H1 (cell line): ENCODE measurements at regions not wholly inside any gene's neighbourhood (a gene's known extent, or its start where the extent isn't known, plus 50 kb on each side); places are given as distances from the start of the nearest gene placed in this dataset.

ENCODE experiments used
- CTCF ChIA-PET: fragments of 300-600 bp; sonication (Branson Sonifier 250); formaldehyde crosslinking; loops from one replicate; lab custom pipeline; 2021; ENCODE audit not compliant: partially characterized antibody; lab: Charles Lee
- POLR2A ChIA-PET: fragments of 300-600 bp; sonication (Branson Sonifier 250); formaldehyde crosslinking; loops from one replicate; lab custom pipeline; 2021; ENCODE audit warnings: inconsistent platforms; ENCODE audit not compliant: partially characterized antibody; lab: Charles Lee
- DNase-seq, 2 experiments: peaks; one replicate each; pipeline versions ENCODE4 v3.0.0 to v3.0.0-alpha.2; 2010 to 2022; ENCODE audit warnings: low spot score in 2 of 2, low read depth in 1 of 2, mixed read lengths in 1 of 2
- FAIRE-seq: peaks from 2 replicates; lab custom pipeline; 2011; peaks lifted over from hg19 to GRCh38; lab: Jason Lieb, UNC
- H2AFZ ChIP-seq: 2 replicates; pipeline ENCODE4 v1.8.1; 2012; ENCODE audit warnings: low read length, inconsistent platforms
- H2AK5ac ChIP-seq: 2 replicates; pipeline ENCODE4 v1.6.1; 2013; ENCODE audit warnings: low read depth, low read length
- H2BK120ac ChIP-seq: replicated peaks from 2 replicates; pipeline ENCODE3; 2013; ENCODE audit warnings: low read depth, low read length, inconsistent platforms
- H2BK12ac ChIP-seq: 2 replicates; pipeline ENCODE4 v1.6.1; 2013; ENCODE audit warnings: low read depth, low read length
- H2BK15ac ChIP-seq: 2 replicates; pipeline ENCODE4 v1.6.1; 2013; ENCODE audit warnings: low read length
- H2BK20ac ChIP-seq: 2 replicates; pipeline ENCODE4 v1.6.1; 2013; ENCODE audit warnings: low read length
- H2BK5ac ChIP-seq: 2 replicates; pipeline ENCODE4 v1.6.1; 2013; ENCODE audit warnings: low read depth, low read length
- H3K14ac ChIP-seq: 2 replicates; pipeline ENCODE4 v1.6.1; 2013; ENCODE audit warnings: inconsistent platforms; ENCODE audit not compliant: insufficient read length
- H3K18ac ChIP-seq: 2 replicates; pipeline ENCODE4 v1.6.1; 2013; ENCODE audit warnings: low read length; ENCODE audit errors: extremely low read depth
- H3K23ac ChIP-seq: 2 replicates; pipeline ENCODE4 v1.6.1; 2013; ENCODE audit warnings: inconsistent platforms; ENCODE audit not compliant: insufficient read length
- H3K23me2 ChIP-seq: 2 replicates; pipeline ENCODE4 v1.6.1; 2013; ENCODE audit warnings: low read depth, low read length
- H3K27ac ChIP-seq: 2 replicates; pipeline ENCODE4 v1.6.1; 2011; ENCODE audit warnings: low read depth, low read length, inconsistent platforms
- H3K27me3 ChIP-seq, 4 experiments: replicated peaks in 1 of 4; 1 replicate in 1 of 4; 2 replicates in 3 of 4; pipeline versions ENCODE4 v1.6.1 to v1.8.1; 2011 to 2013; ENCODE audit warnings: low read length in 3 of 4, mild to moderate bottlenecking in 3 of 4, inconsistent platforms in 2 of 4, mixed read lengths in 2 of 4, moderate library complexity in 1 of 4; ENCODE audit not compliant: control insufficient read depth in 3 of 4, insufficient read depth in 3 of 4; ENCODE audit errors: extremely low read depth in 1 of 4
- H3K36me3 ChIP-seq, 4 experiments: 2 replicates each; pipeline versions ENCODE4 v1.6.1 to v1.8.1; 2011 to 2013; ENCODE audit warnings: mild to moderate bottlenecking in 4 of 4, low read length in 3 of 4, moderate library complexity in 2 of 4, control low read depth in 1 of 4, inconsistent platforms in 1 of 4; ENCODE audit not compliant: insufficient read depth in 4 of 4, control insufficient read depth in 2 of 4
- H3K4ac ChIP-seq: replicated peaks from 2 replicates; pipeline ENCODE3; 2013; ENCODE audit warnings: low read length, low read depth, mixed read lengths, inconsistent platforms; ENCODE audit not compliant: insufficient read length
- H3K4me1 ChIP-seq, 4 experiments: replicated peaks in 1 of 4; 1 replicate in 1 of 4; 2 replicates in 3 of 4; pipeline versions ENCODE4 v1.6.1 to v1.8.1; 2011 to 2013; ENCODE audit warnings: low read length in 3 of 4, inconsistent platforms in 2 of 4, mixed read lengths in 1 of 4; ENCODE audit not compliant: insufficient read depth in 4 of 4, control insufficient read depth in 3 of 4
- H3K4me2 ChIP-seq, 2 experiments: 2 replicates each; pipeline versions ENCODE4 v1.6.1 to v1.8.1; 2011 to 2013; ENCODE audit warnings: low read depth in 2 of 2, low read length in 2 of 2, control low read depth in 1 of 2, inconsistent platforms in 1 of 2, mild to moderate bottlenecking in 1 of 2; ENCODE audit not compliant: insufficient read depth in 1 of 2
- H3K4me3 ChIP-seq, 4 experiments: fragments of 200-600, 300-600 bp in 1 of 4; sonication (generic), shearing (Covaris generic), sonication (Bioruptor Twin) in 1 of 4; 2 replicates each; pipeline versions ENCODE4 v1.5.1 to v1.8.1; 2011 to 2016; ENCODE audit warnings: low read length in 4 of 4, low read depth in 3 of 4, control low read depth in 2 of 4, inconsistent platforms in 2 of 4, mild to moderate bottlenecking in 2 of 4, mixed read lengths in 1 of 4, moderate library complexity in 1 of 4; ENCODE audit not compliant: insufficient read depth in 2 of 4; ENCODE audit errors: extremely low read depth in 1 of 4
- H3K56ac ChIP-seq: replicated peaks from 2 replicates; pipeline ENCODE3; 2013; ENCODE audit warnings: low read depth, mild to moderate bottlenecking, mixed read lengths, low read length, inconsistent platforms; ENCODE audit not compliant: insufficient read length
- H3K79me1 ChIP-seq: 2 replicates; pipeline ENCODE4 v1.6.1; 2013; ENCODE audit warnings: low read depth, low read length, control low read depth
- H3K79me2 ChIP-seq, 2 experiments: 2 replicates each; pipeline versions ENCODE4 v1.6.1 to v1.8.1; 2012 to 2013; ENCODE audit warnings: low read length in 2 of 2, mild to moderate bottlenecking in 2 of 2, inconsistent platforms in 1 of 2; ENCODE audit not compliant: insufficient read depth in 2 of 2, control insufficient read depth in 1 of 2
- H3K9ac ChIP-seq, 4 experiments: replicated peaks in 1 of 4; 1 replicate in 1 of 4; 2 replicates in 3 of 4; pipeline versions ENCODE4 v1.6.1 to v1.8.1; 2011 to 2013; ENCODE audit warnings: low read depth in 3 of 4, low read length in 3 of 4, control low read depth in 2 of 4, mild to moderate bottlenecking in 2 of 4, moderate library complexity in 2 of 4, inconsistent platforms in 1 of 4; ENCODE audit errors: extremely low read depth in 1 of 4
- H3K9me3 ChIP-seq, 2 experiments: 2 replicates each; pipeline versions ENCODE4 v1.6.1 to v1.8.1; 2012 to 2013; ENCODE audit warnings: mild to moderate bottlenecking in 2 of 2, moderate library complexity in 2 of 2, control low read depth in 1 of 2, inconsistent platforms in 1 of 2, low read depth in 1 of 2, low read length in 1 of 2, mixed read lengths in 1 of 2; ENCODE audit not compliant: insufficient read depth in 2 of 2
- H4K20me1 ChIP-seq, 2 experiments: replicated peaks in 1 of 2; 2 replicates each; pipeline versions ENCODE3 to v1.8.1; 2011 to 2013; ENCODE audit warnings: inconsistent platforms in 2 of 2, low read length in 2 of 2, mild to moderate bottlenecking in 1 of 2; ENCODE audit not compliant: insufficient read depth in 2 of 2, control insufficient read depth in 1 of 2
- H4K5ac ChIP-seq: 2 replicates; pipeline ENCODE4 v1.6.1; 2013; ENCODE audit warnings: low read length, low read depth, mixed read lengths, inconsistent platforms; ENCODE audit not compliant: insufficient read length
- H4K8ac ChIP-seq: 2 replicates; pipeline ENCODE4 v1.8.0; 2013; ENCODE audit warnings: mild to moderate bottlenecking, moderate library complexity, low read length, inconsistent platforms; ENCODE audit not compliant: insufficient read depth; ENCODE audit errors: extremely low read depth
- H4K91ac ChIP-seq: replicated peaks from 2 replicates; pipeline ENCODE3; 2013; ENCODE audit warnings: low read length, mixed read lengths, inconsistent platforms; ENCODE audit not compliant: insufficient read length
- BCL11A ChIP-seq, 2 experiments: IDR thresholded peaks; one replicate each; pipeline ENCODE4 v1.6.1; 2011; ENCODE audit warnings: low read depth in 2 of 2, low read length in 2 of 2, mild to moderate bottlenecking in 2 of 2
- CBX5 ChIP-seq: fragments of 300-800, 300-1000 bp; sonication (generic); IDR thresholded peaks from 2 replicates; pipeline ENCODE4 v1.7.1; 2016; ENCODE audit warnings: antibody characterized with exemption, low read length, low read depth
- EGR1 ChIP-seq: IDR thresholded peaks from 2 replicates; pipeline ENCODE4 v1.6.1; 2011; ENCODE audit warnings: low read depth, low read length, borderline replicate concordance
- EP300 ChIP-seq, 2 experiments: IDR thresholded peaks; 1 replicate in 1 of 2; 2 replicates in 1 of 2; pipeline ENCODE4 v1.6.1; 2011 to 2012; ENCODE audit warnings: low read depth in 2 of 2, low read length in 2 of 2, mild to moderate bottlenecking in 2 of 2, borderline replicate concordance in 1 of 2, inconsistent platforms in 1 of 2, moderate library complexity in 1 of 2
- GTF2F1 ChIP-seq: IDR thresholded peaks from 2 replicates; pipeline ENCODE4 v1.6.1; 2012; ENCODE audit warnings: low read depth, low read length, improper control_type of control experiment, borderline replicate concordance
- KDM5A ChIP-seq: fragments of 200-600 bp; IDR thresholded peaks from 2 replicates; pipeline ENCODE4 v1.7.1; 2012; ENCODE audit warnings: mild to moderate bottlenecking, low read length, inconsistent platforms, mixed read lengths
- POU5F1 ChIP-seq: IDR thresholded peaks from 2 replicates; pipeline ENCODE4 v1.6.1; 2011; ENCODE audit warnings: low read depth, mild to moderate bottlenecking, low read length, moderate library complexity
- RNF2 ChIP-seq: fragments of 200-900, 300-1000 bp; sonication (generic); IDR thresholded peaks from 2 replicates; pipeline ENCODE4 v1.7.1; 2016; ENCODE audit warnings: borderline replicate concordance, low read depth, mild to moderate bottlenecking, antibody characterized with exemption, low read length; ENCODE audit not compliant: poor library complexity, severe bottlenecking; ENCODE audit errors: missing control alignments
- SIN3A ChIP-seq, 2 experiments: IDR thresholded peaks in 1 of 2; conservative IDR thresholded peaks in 1 of 2; 2 replicates each; pipeline ENCODE4 v1.6.1; 2011 to 2012; ENCODE audit warnings: low read length in 2 of 2, improper control_type of control experiment in 1 of 2, low read depth in 1 of 2, mild to moderate bottlenecking in 1 of 2
- SIRT6 ChIP-seq: IDR thresholded peaks from one replicate; pipeline ENCODE4 v1.7.1; 2012; ENCODE audit warnings: low read length, inconsistent platforms
- SP2 ChIP-seq: IDR thresholded peaks from 2 replicates; pipeline ENCODE4 v1.6.1; 2012; ENCODE audit warnings: mild to moderate bottlenecking, low read length, inconsistent platforms
- TAF1 ChIP-seq: IDR thresholded peaks from 2 replicates; pipeline ENCODE4 v1.6.1; 2011; ENCODE audit warnings: mild to moderate bottlenecking, low read depth, low read length
- TCF12 ChIP-seq: IDR thresholded peaks from 2 replicates; pipeline ENCODE4 v1.6.1; 2011; ENCODE audit warnings: low read depth, mild to moderate bottlenecking, low read length
- ZNF274 ChIP-seq: IDR thresholded peaks from 2 replicates; pipeline ENCODE4 v1.7.0; 2012; ENCODE audit warnings: low read length, borderline replicate concordance; ENCODE audit errors: extremely low read depth
- WGBS, 2 experiments: shearing (Covaris generic) in 1 of 2; methylation state at CpG; one replicate each; pipeline versions ENCODE4 v1.1.6 to v1.1.7; 2013 to 2015; ENCODE audit warnings: low lambda C conversion rate in 2 of 2, mixed read lengths in 2 of 2, inconsistent platforms in 1 of 2, low coverage in 1 of 2, missing lambda C conversion rate in 1 of 2; ENCODE audit not compliant: insufficient replicate concordance in 2 of 2, insufficient coverage in 1 of 2, insufficient read length in 1 of 2; ENCODE audit errors: extremely low coverage in 1 of 2, missing lambda C conversion rate in 1 of 2; 5-methylcytosine and 5-hydroxymethylcytosine counted together

DNA sequence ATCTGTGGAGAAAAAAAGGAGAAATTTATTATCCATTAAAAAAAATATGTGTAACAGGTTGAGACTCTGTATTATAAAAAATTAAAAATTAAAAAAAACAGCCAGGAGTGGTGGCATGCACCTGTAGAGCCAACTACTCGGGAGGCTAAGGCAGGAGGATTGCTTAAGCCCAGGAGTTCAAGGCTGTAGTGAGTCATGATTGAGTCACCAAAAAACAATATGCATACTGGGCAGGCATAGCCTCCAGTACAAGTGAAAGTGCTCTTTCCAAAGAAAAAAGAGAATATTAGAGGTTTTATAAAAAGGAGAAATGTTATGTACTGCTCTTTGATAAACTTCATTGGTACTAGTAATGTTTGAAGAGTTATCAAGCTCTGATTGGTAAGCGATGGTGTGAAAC lies 647.1 kb upstream of the ZWINT start:
- H3K4me2 ChIP-seq = no peak overlapping the region
- H3K4ac ChIP-seq = no peak overlapping the region
- no peak overlapping the region for H2BK5ac ChIP-seq
- FAIRE-seq (no peak), DNase-seq (no peak)
- H2AK5ac ChIP-seq = no peak overlapping the region
- no peak overlapping the region for H4K5ac ChIP-seq
- H2BK15ac ChIP-seq = no peak overlapping the region
- no peak overlapping the region for H3K4me3 ChIP-seq
- H3K79me2 ChIP-seq = no peaks in the 10 kb centered on the region
- no peaks in the 10 kb centered on the region for H3K4me1 ChIP-seq
- no peak for TF ChIP-seq TCF12
- TF ChIP-seq RNF2 = no peak
- no peak for TF ChIP-seq GTF2F1
- no peak for TF ChIP-seq SIRT6
- no peak for TF ChIP-seq SIN3A (conservative IDR thresholded peaks at IDR 0.05 in 1 of 2, IDR thresholded peaks at IDR 0.05 in 1 of 2; ENCODE audit: low read depth in 1 of 2, low read length in 2 of 2)
- TF ChIP-seq SP2 = no peak
- TF ChIP-seq BCL11A (IDR thresholded peaks at IDR 0.05; ENCODE audit: low read depth in 2 of 2, low read length in 2 of 2) = no peak
- no peak for TF ChIP-seq TAF1
- TF ChIP-seq ZNF274 = no peak
- TF ChIP-seq EGR1 = no peak
- no peak for TF ChIP-seq CBX5
- no peak for TF ChIP-seq KDM5A
- TF ChIP-seq EP300 (IDR thresholded peaks at IDR 0.05; ENCODE audit: borderline replicate concordance in 1 of 2, low read depth in 2 of 2, low read length in 2 of 2) = no peak
- TF ChIP-seq POU5F1 = no peak
- no peak overlapping the region for H3K14ac ChIP-seq
- ChIA-PET CTCF (interaction anchor here (0.9 kb wide), 1 partner anchor 1081 kb away, joined by 3 read pairs; no protein-coding TSS in a partner anchor), POLR2A (no interaction called here)
- H3K9ac ChIP-seq = no peak overlapping the region
- H4K20me1 ChIP-seq = no peaks in the 10 kb centered on the region
- H2AFZ ChIP-seq = no peak overlapping the region
- H3K9me3 ChIP-seq = no peaks in the 10 kb centered on the region
- no peak overlapping the region for H2BK20ac ChIP-seq
- no peak overlapping the region for H4K91ac ChIP-seq
- no peak overlapping the region for H4K8ac ChIP-seq
- no peaks in the 10 kb centered on the region for H3K23me2 ChIP-seq
- H3K23ac ChIP-seq = no peak overlapping the region
- WGBS, 2 experiments = 91% methylated on average over 2 of the region's 2 CpGs; no CpG with 5 or more reads in 1 of the 2 experiments
- no peaks in the 10 kb centered on the region for H3K79me1 ChIP-seq
- H3K18ac ChIP-seq = no peak overlapping the region
- H3K36me3 ChIP-seq = no peaks in the 10 kb centered on the region
- no peak overlapping the region for H3K27ac ChIP-seq
- no peak overlapping the region for H3K56ac ChIP-seq
- H2BK12ac ChIP-seq = no peak overlapping the region
- H3K27me3 ChIP-seq = no peaks in the 10 kb centered on the region
- no peak overlapping the region for H2BK120ac ChIP-seq
